HUES48 (cell line): ENCODE measurements at regions not wholly inside any gene's neighbourhood (a gene's known extent, or its start where the extent isn't known, plus 50 kb on each side); places are given as distances from the start of the nearest gene placed in this dataset.
A peak's percentile ranks its signal among the peaks of the same experiment; 100 is the strongest.

ENCODE experiments used
- H3K27ac ChIP-seq: one replicate; pipeline ENCODE4 v1.7.0; 2013; ENCODE audit warnings: low read depth, low read length, inconsistent platforms
- H3K27me3 ChIP-seq: 2 replicates; pipeline ENCODE4 v1.6.1; 2013; ENCODE audit warnings: mild to moderate bottlenecking, low read length; ENCODE audit not compliant: control insufficient read depth, insufficient read depth
- H3K36me3 ChIP-seq: 2 replicates; pipeline ENCODE4 v1.6.1; 2013; ENCODE audit warnings: low read length; ENCODE audit not compliant: control insufficient read depth, insufficient read depth
- H3K4me1 ChIP-seq: 2 replicates; pipeline ENCODE4 v1.6.1; 2013; ENCODE audit warnings: mild to moderate bottlenecking, low read length; ENCODE audit not compliant: control insufficient read depth, insufficient read depth
- H3K4me3 ChIP-seq: 2 replicates; pipeline ENCODE4 v1.5.1; 2013; ENCODE audit warnings: mild to moderate bottlenecking, low read depth, low read length
- H3K9ac ChIP-seq: 2 replicates; pipeline ENCODE4 v1.6.1; 2013; ENCODE audit warnings: mild to moderate bottlenecking, low read depth, low read length, moderate library complexity
- H3K9me3 ChIP-seq: 2 replicates; pipeline ENCODE4 v1.6.1; 2013; ENCODE audit warnings: low read length; ENCODE audit not compliant: control insufficient read depth, insufficient read depth

- no peaks in the 10 kb centered on the region for H3K27me3 ChIP-seq
- H3K36me3 ChIP-seq = no peaks in the 10 kb centered on the region
- H3K9ac ChIP-seq = no peak overlapping the region
- H3K27ac ChIP-seq = no peak overlapping the region
- peaks cover 19% of the 10 kb centered on the region; the same call in 1 of the 2 replicates for H3K4me1 ChIP-seq
- H3K9me3 ChIP-seq = no peaks in the 10 kb centered on the region
- no peak overlapping the region for H3K4me3 ChIP-seq
Measured at GRCh38 chr18:28523758-28524475, 347.0 kb upstream of the CDH2 start.

GRCh38 chr18:28522236-28522635 lies 345.3 kb upstream of the CDH2 start:
- H3K4me3 ChIP-seq = no peak overlapping the region
- H3K4me1 ChIP-seq = peaks cover 19% of the 10 kb centered on the region; the same call in 1 of the 2 replicates

GRCh38 chr18:28519997-28520396 lies 343.1 kb upstream of the CDH2 start:
- Histone ChIP-seq H3K27ac (no peak overlapping the region), H3K36me3 (no peaks in the 10 kb centered on the region), H3K9ac (no peak overlapping the region), H3K4me1 (peaks cover 19% of the 10 kb centered on the region; the same call in 1 of the 2 replicates), H3K27me3 (no peaks in the 10 kb centered on the region), H3K4me3 (no peak overlapping the region), H3K9me3 (no peaks in the 10 kb centered on the region)

More at GRCh38 chr18:28522236-28522635, 345.3 kb upstream of the CDH2 start:
- H3K9me3 ChIP-seq = no peaks in the 10 kb centered on the region
- no peak overlapping the region for H3K9ac ChIP-seq
- no peaks in the 10 kb centered on the region for H3K36me3 ChIP-seq
- no peaks in the 10 kb centered on the region for H3K27me3 ChIP-seq
- peak overlapping the region; percentile 37 for H3K27ac ChIP-seq

GRCh38 chr18:28514699-28515098 lies 337.8 kb upstream of the CDH2 start:
- no peaks in the 10 kb centered on the region for H3K27me3 ChIP-seq
- H3K27ac ChIP-seq = no peak overlapping the region
- H3K4me1 ChIP-seq = peaks cover 6% of the 10 kb centered on the region; the same call in 1 of the 2 replicates
- no peaks in the 10 kb centered on the region for H3K9me3 ChIP-seq
- H3K9ac ChIP-seq = no peak overlapping the region
- no peak overlapping the region for H3K4me3 ChIP-seq
- H3K36me3 ChIP-seq = no peaks in the 10 kb centered on the region

GRCh38 chr18:28512357-28512756 lies 335.4 kb upstream of the CDH2 start:
- Histone ChIP-seq H3K4me3 (no peak overlapping the region), H3K4me1 (peaks cover 6% of the 10 kb centered on the region; the same call in 1 of the 2 replicates), H3K27me3 (no peaks in the 10 kb centered on the region), H3K36me3 (no peaks in the 10 kb centered on the region), H3K9me3 (no peaks in the 10 kb centered on the region), H3K9ac (no peak overlapping the region), H3K27ac (no peak overlapping the region)

GRCh38 chr18:28511413-28511821 lies 334.5 kb upstream of the CDH2 start:
- H3K27ac ChIP-seq = no peak overlapping the region
- H3K36me3 ChIP-seq = no peaks in the 10 kb centered on the region
- no peaks in the 10 kb centered on the region for H3K9me3 ChIP-seq
- no peak overlapping the region for H3K9ac ChIP-seq
- peaks cover 6% of the 10 kb centered on the region; the same call in 1 of the 2 replicates for H3K4me1 ChIP-seq
- no peak overlapping the region for H3K4me3 ChIP-seq
- H3K27me3 ChIP-seq = no peaks in the 10 kb centered on the region

- H3K4me1 ChIP-seq = peaks cover 6% of the 10 kb centered on the region; the same call in 1 of the 2 replicates
- H3K4me3 ChIP-seq = no peak overlapping the region
- no peak overlapping the region for H3K9ac ChIP-seq
- H3K36me3 ChIP-seq = no peaks in the 10 kb centered on the region
- H3K27ac ChIP-seq = no peak overlapping the region
- no peaks in the 10 kb centered on the region for H3K9me3 ChIP-seq
- no peaks in the 10 kb centered on the region for H3K27me3 ChIP-seq
Measured at GRCh38 chr18:28510210-28510609, 333.3 kb upstream of the CDH2 start.

- H3K27ac ChIP-seq = no peak overlapping the region
- H3K9me3 ChIP-seq = no peaks in the 10 kb centered on the region
- no peaks in the 10 kb centered on the region for H3K27me3 ChIP-seq
- H3K4me1 ChIP-seq = peaks cover 4% of the 10 kb centered on the region; the same call in 1 of the 2 replicates
- no peaks in the 10 kb centered on the region for H3K36me3 ChIP-seq
- H3K9ac ChIP-seq = no peak overlapping the region
- H3K4me3 ChIP-seq = no peak overlapping the region
Measured at GRCh38 chr18:28504066-28504465, 327.1 kb upstream of the CDH2 start.

GRCh38 chr18:28494151-28494550 lies 317.2 kb upstream of the CDH2 start:
- no peak overlapping the region for H3K27ac ChIP-seq
- H3K27me3 ChIP-seq = no peaks in the 10 kb centered on the region

GRCh38 chr18:28485918-28486317 lies 309.0 kb upstream of the CDH2 start:
- Histone ChIP-seq H3K9me3 (no peaks in the 10 kb centered on the region), H3K36me3 (no peaks in the 10 kb centered on the region), H3K4me3 (no peak overlapping the region), H3K4me1 (no peaks in the 10 kb centered on the region), H3K27ac (no peak overlapping the region), H3K9ac (no peak overlapping the region), H3K27me3 (no peaks in the 10 kb centered on the region)

More at GRCh38 chr18:28494151-28494550, 317.2 kb upstream of the CDH2 start:
- H3K9ac ChIP-seq = no peak overlapping the region
- H3K4me1 ChIP-seq = 0 out of 2 replicates have a peak, but pooled peaks cover 4% of the 10 kb centered on the region
- H3K4me3 ChIP-seq = no peak overlapping the region
- H3K36me3 ChIP-seq = no peaks in the 10 kb centered on the region
- H3K9me3 ChIP-seq = no peaks in the 10 kb centered on the region

GRCh38 chr18:28485210-28485801 lies 308.4 kb upstream of the CDH2 start:
- Histone ChIP-seq H3K9ac (no peak overlapping the region), H3K36me3 (no peaks in the 10 kb centered on the region)

More at GRCh38 chr18:28485210-28485801, 308.4 kb upstream of the CDH2 start:
- no peak overlapping the region for H3K27ac ChIP-seq
- H3K9me3 ChIP-seq = no peaks in the 10 kb centered on the region
- H3K27me3 ChIP-seq = no peaks in the 10 kb centered on the region
- no peak overlapping the region for H3K4me3 ChIP-seq
- no peaks in the 10 kb centered on the region for H3K4me1 ChIP-seq
